Posterior vena cava (tissue), 2 donors: ENCODE measurements at regions not wholly inside any gene's neighbourhood (a gene's known extent, or its start where the extent isn't known, plus 50 kb on each side); places are given as distances from the start of the nearest gene placed in this dataset.

Experiments used
- DNase-seq: peaks from one replicate; pipeline ENCODE4 v3.0.0-alpha.2; 2020; ENCODE audit warnings: low spot score
- intact Hi-C, 2 donors: fragments of 100-400 bp; cut with DNase I; formaldehyde crosslinking; loops; one replicate each; pipeline versions ENCODE4 v1.14.1 to v1.14.2; 2022 to 2023
- donor health status: DM: yes; HTN: yes; CAD: no.
- donor health status: DM: yes; HTN: yes; CAD: no.

- no peak for DNase-seq
- intact Hi-C loops: no loop called here
These were observed 406.4 kb downstream of the QKI start for GRCh38 chr6:163820745-163821458.

- no peak for DNase-seq
- intact Hi-C loops: no loop called here
These were observed 405.7 kb downstream of the QKI start for GRCh38 chr6:163820171-163820570.

GRCh38 chr6:163818719-163819118, 404.2 kb downstream of the QKI start:
- intact Hi-C loops: no loop called here
- no peak for DNase-seq

- intact Hi-C loops: no loop called here
- DNase-seq: no peak
These were observed 401.9 kb downstream of the QKI start for GRCh38 chr6:163816441-163816840.

GRCh38 chr6:163815796-163816195, 401.3 kb downstream of the QKI start:
- no peak for DNase-seq
- intact Hi-C loops: no loop called here

GRCh38 chr6:163814494-163815364, 400.2 kb downstream of the QKI start:
- DNase-seq: no peak
- intact Hi-C loops: no loop called here

GRCh38 chr6:163813979-163814493, 399.5 kb downstream of the QKI start:
- DNase-seq: no peak
- intact Hi-C loops: no loop called here

- no peak for DNase-seq
- intact Hi-C loops: no loop called here
These were observed 396.8 kb downstream of the QKI start for GRCh38 chr6:163811317-163811716.

- no peak for DNase-seq
- intact Hi-C loops: no loop called here
These were observed 394.8 kb downstream of the QKI start for GRCh38 chr6:163809364-163809763.

GRCh38 chr6:163808871-163809270, 394.4 kb downstream of the QKI start:
- DNase-seq: no peak
- intact Hi-C loops: no loop called here

- DNase-seq: no peak
- intact Hi-C loops: no loop called here
These were observed 393.7 kb downstream of the QKI start for GRCh38 chr6:163808231-163808630.

GRCh38 chr6:163806755-163807499, 392.4 kb downstream of the QKI start:
- intact Hi-C loops: no loop called here
- DNase-seq: no peak

- intact Hi-C loops: no loop called here
- no peak for DNase-seq
These were observed 390.5 kb downstream of the QKI start for GRCh38 chr6:163804991-163805390.

- intact Hi-C loops: no loop called here
These were observed 387.7 kb downstream of the QKI start for GRCh38 chr6:163802267-163802666.

GRCh38 chr6:163797296-163797845, 382.9 kb downstream of the QKI start:
- intact Hi-C loops: no loop called here

More at GRCh38 chr6:163802267-163802666, 387.7 kb downstream of the QKI start:
- DNase-seq: no peak

GRCh38 chr6:163793011-163793983, 378.8 kb downstream of the QKI start:
- intact Hi-C loops: no loop called here
- DNase-seq: no peak

More at GRCh38 chr6:163797296-163797845, 382.9 kb downstream of the QKI start:
- DNase-seq: no peak

GRCh38 chr6:163790266-163790840, 375.8 kb downstream of the QKI start:
- intact Hi-C loops: no loop called here
- no peak for DNase-seq

- intact Hi-C loops: no loop called here
- DNase-seq: no peak
These were observed 374.8 kb downstream of the QKI start for GRCh38 chr6:163789199-163789810.
